SK-N-SH treated with all-trans-retinoic acid at 6 μM for 48 hours (cell line): ENCODE measurements at regions not wholly inside any gene's neighbourhood (a gene's known extent, or its start where the extent isn't known, plus 50 kb on each side); places are given as distances from the start of the nearest gene placed in this dataset.

Experiments
- BACH2 ChIP-seq: fragments of 250-450 bp; sonication (Bioruptor Pico); IDR thresholded peaks from 2 replicates; pipeline ENCODE4 v1.9.0; 2021; ENCODE audit warnings: mild to moderate bottlenecking, borderline replicate concordance
- ESRRG ChIP-seq: fragments of 250-450 bp; sonication (Bioruptor Pico); IDR thresholded peaks from 2 replicates; pipeline ENCODE4 v1.6.1; 2021; ENCODE audit warnings: mild to moderate bottlenecking

DNA sequence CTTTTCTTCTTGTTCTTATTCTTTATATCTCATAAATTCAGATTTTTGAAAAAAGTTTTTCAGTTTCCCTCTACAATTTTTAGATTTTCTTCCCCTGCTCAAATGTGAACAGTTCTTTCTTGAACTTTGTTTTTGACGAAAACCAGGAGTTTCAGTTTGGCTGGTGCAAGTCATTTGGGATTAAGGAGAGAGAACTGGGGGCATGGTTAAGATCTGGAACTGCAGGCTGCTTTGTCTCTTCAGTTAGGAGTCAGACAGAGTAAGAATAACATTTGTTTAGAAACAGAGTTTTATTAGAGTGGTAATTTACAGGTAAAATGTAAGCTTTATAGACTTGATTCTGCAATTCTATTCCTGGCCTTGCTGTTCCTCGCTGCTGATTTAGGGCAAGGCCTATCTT, 310.5 kb upstream of the C2CD4B start:
- no peak for TF ChIP-seq BACH2
- TF ChIP-seq ESRRG (CRISPR knock-in tag) = no peak
